IMR-90 (cell line): ENCODE measurements at regions not wholly inside any gene's neighbourhood (a gene's known extent, or its start where the extent isn't known, plus 50 kb on each side); places are given as distances from the start of the nearest gene placed in this dataset.

Source experiments
- ATAC-seq: fragments of 200-7000 bp; cut with Tn5 transposase; 2 replicates; pipeline ENCODE4 v1.9.1; 2020; ENCODE audit warnings: low read depth, mild to moderate bottlenecking, moderate library complexity
- BruUV-seq: library from RNA; stranded (reverse); fragments of 400-500 nt; replicated peaks from 2 replicates; lab custom pipeline; 2021; lab: Mats Ljungman, UMichigan
- CTCF ChIA-PET: fragments of 300-600 bp; formaldehyde crosslinking; extraction: SDS; loops from one replicate; lab custom pipeline; 2021; ENCODE audit warnings: antibody characterized with exemption; lab: Yijun Ruan, JAX
- POLR2A ChIA-PET: fragments of 300-600 bp; sonication (Branson Sonifier 250); formaldehyde crosslinking; loops from one replicate; lab custom pipeline; 2022; ENCODE audit warnings: antibody characterized with exemption; ENCODE audit not compliant: unreplicated experiment; lab: Charles Lee
- DNase-seq: peaks from one replicate; pipeline ENCODE4 v3.0.0; 2013
- H2AFZ ChIP-seq: replicated peaks from 2 replicates; pipeline ENCODE3; 2013; ENCODE audit warnings: low read length, mild to moderate bottlenecking; ENCODE audit not compliant: poor library complexity
- H2AK5ac ChIP-seq: 2 replicates; pipeline ENCODE4 v1.6.1; 2013; ENCODE audit warnings: low read depth, low read length, inconsistent platforms
- H2AK9ac ChIP-seq: replicated peaks from 2 replicates; pipeline ENCODE3; 2013; ENCODE audit warnings: mild to moderate bottlenecking, low read depth, low read length, moderate library complexity; ENCODE audit not compliant: poor library complexity
- H2BK120ac ChIP-seq: 2 replicates; pipeline ENCODE4 v1.6.1; 2013; ENCODE audit warnings: low read depth, low read length, inconsistent platforms
- H2BK15ac ChIP-seq: 3 replicates; pipeline ENCODE4 v1.6.1; 2013; ENCODE audit warnings: low read depth, low read length, inconsistent platforms
- H2BK20ac ChIP-seq: 2 replicates; pipeline ENCODE4 v1.6.1; 2013; ENCODE audit warnings: low read depth, mild to moderate bottlenecking, inconsistent platforms, low read length, moderate library complexity
- H2BK5ac ChIP-seq: 2 replicates; pipeline ENCODE4 v1.6.1; 2013; ENCODE audit warnings: mild to moderate bottlenecking, low read depth, low read length, inconsistent platforms; ENCODE audit not compliant: poor library complexity, severe bottlenecking
- H3K14ac ChIP-seq: replicated peaks from 2 replicates; pipeline ENCODE4 v1.6.1; 2013; ENCODE audit warnings: low read depth, low read length, inconsistent platforms
- H3K18ac ChIP-seq: 2 replicates; pipeline ENCODE4 v1.6.1; 2013; ENCODE audit warnings: low read depth, low read length, control low read depth
- H3K23ac ChIP-seq: 2 replicates; pipeline ENCODE4 v1.6.1; 2013; ENCODE audit warnings: low read depth, low read length, inconsistent platforms
- H3K27ac ChIP-seq: 2 replicates; pipeline ENCODE4 v1.5.1; 2013; ENCODE audit warnings: mild to moderate bottlenecking, control low read depth, low read length; ENCODE audit not compliant: insufficient read depth
- H3K27me3 ChIP-seq: 2 replicates; pipeline ENCODE4 v1.6.1; 2013; ENCODE audit warnings: low read length; ENCODE audit not compliant: control insufficient read depth, insufficient read depth
- H3K36me3 ChIP-seq: 2 replicates; pipeline ENCODE4 v1.6.1; 2013; ENCODE audit warnings: low read length, mixed read lengths; ENCODE audit not compliant: control insufficient read depth, insufficient read depth
- H3K4ac ChIP-seq: 2 replicates; pipeline ENCODE4 v1.6.1; 2013; ENCODE audit warnings: low read depth, low read length, inconsistent platforms
- H3K4me1 ChIP-seq: 2 replicates; pipeline ENCODE4 v1.6.1; 2013; ENCODE audit warnings: low read length, mixed read lengths; ENCODE audit not compliant: control insufficient read depth, insufficient read depth
- H3K4me2 ChIP-seq: 2 replicates; pipeline ENCODE4 v1.6.1; 2013; ENCODE audit warnings: low read depth, mild to moderate bottlenecking, control low read depth, low read length, moderate library complexity
- H3K4me3 ChIP-seq: 2 replicates; pipeline ENCODE4 v1.5.1; 2013; ENCODE audit warnings: low read depth, mild to moderate bottlenecking, control low read depth, low read length, moderate library complexity; ENCODE audit not compliant: insufficient read depth
- H3K56ac ChIP-seq: 2 replicates; pipeline ENCODE4 v1.6.1; 2013; ENCODE audit warnings: low read length, inconsistent platforms; ENCODE audit not compliant: insufficient read depth; ENCODE audit errors: extremely low read depth
- H3K79me1 ChIP-seq, 2 experiments: 2 replicates each; pipeline ENCODE4 v1.6.1; 2013; ENCODE audit warnings: low read length in 2 of 2, inconsistent platforms in 1 of 2, low read depth in 1 of 2
- H3K9ac ChIP-seq: 2 replicates; pipeline ENCODE4 v1.6.1; 2013; ENCODE audit warnings: low read depth, low read length, control low read depth
- H3K9me1 ChIP-seq: 2 replicates; pipeline ENCODE4 v1.6.1; 2013; ENCODE audit warnings: low read length, inconsistent platforms; ENCODE audit not compliant: insufficient read depth
- H3K9me3 ChIP-seq: 2 replicates; pipeline ENCODE4 v1.6.1; 2013; ENCODE audit warnings: low read length; ENCODE audit not compliant: control insufficient read depth, insufficient read depth
- H4K20me1 ChIP-seq: 2 replicates; pipeline ENCODE4 v1.6.1; 2013; ENCODE audit warnings: low read length, inconsistent platforms; ENCODE audit not compliant: insufficient read depth
- H4K5ac ChIP-seq: 2 replicates; pipeline ENCODE4 v1.6.1; 2013; ENCODE audit warnings: mild to moderate bottlenecking, low read depth, low read length, control low read depth
- H4K8ac ChIP-seq, 2 experiments: 2 replicates each; pipeline ENCODE4 v1.6.1; 2013; ENCODE audit warnings: low read depth in 2 of 2, low read length in 2 of 2, control low read depth in 1 of 2, inconsistent platforms in 1 of 2
- H4K91ac ChIP-seq: 2 replicates; pipeline ENCODE4 v1.6.1; 2013; ENCODE audit warnings: low read depth, low read length, inconsistent platforms; ENCODE audit not compliant: insufficient read depth
- CEBPB ChIP-seq: IDR thresholded peaks from 2 replicates; pipeline ENCODE4 v1.6.1; 2012; ENCODE audit warnings: low read depth, low read length, improper control_type of control experiment
- CHD1 ChIP-seq: IDR thresholded peaks from 2 replicates; pipeline ENCODE4 v1.6.1; 2012; ENCODE audit warnings: low read depth, low read length, improper control_type of control experiment
- FOS ChIP-seq: fragments of 150-350 bp; IDR thresholded peaks from 2 replicates; pipeline ENCODE4 v1.6.1; 2016; ENCODE audit warnings: low read depth, low read length
- MAFK ChIP-seq: IDR thresholded peaks from 2 replicates; pipeline ENCODE4 v1.6.1; 2012; ENCODE audit warnings: low read depth, low read length, improper control_type of control experiment
- MAZ ChIP-seq: IDR thresholded peaks from 2 replicates; pipeline ENCODE4 v1.6.1; 2012; ENCODE audit warnings: low read depth, mild to moderate bottlenecking, low read length, improper control_type of control experiment, moderate library complexity, borderline replicate concordance
- MXI1 ChIP-seq: IDR thresholded peaks from 2 replicates; pipeline ENCODE4 v1.6.1; 2012; ENCODE audit warnings: low read depth, mild to moderate bottlenecking, low read length, moderate library complexity, borderline replicate concordance
- NFE2L2 ChIP-seq: fragments of 150-350 bp; IDR thresholded peaks from 2 replicates; pipeline ENCODE4 v1.6.1; 2016; ENCODE audit warnings: low read depth, mild to moderate bottlenecking, low read length
- POLR2A ChIP-seq: IDR thresholded peaks from 2 replicates; pipeline ENCODE4 v1.6.1; 2012; ENCODE audit warnings: mild to moderate bottlenecking, low read depth, low read length
- RAD21 ChIP-seq: IDR thresholded peaks from 2 replicates; pipeline ENCODE4 v1.6.1; 2012; ENCODE audit warnings: low read length, improper control_type of control experiment
- RCOR1 ChIP-seq: IDR thresholded peaks from 2 replicates; pipeline ENCODE4 v1.6.1; 2012; ENCODE audit warnings: mild to moderate bottlenecking, low read length, improper control_type of control experiment; ENCODE audit not compliant: insufficient replicate concordance
- RFX5 ChIP-seq: IDR thresholded peaks from 2 replicates; pipeline ENCODE4 v1.8.0; 2012; ENCODE audit warnings: low read depth, mild to moderate bottlenecking, low read length, moderate library complexity
- SMC3 ChIP-seq: fragments of 150-350 bp; IDR thresholded peaks from 2 replicates; pipeline ENCODE4 v1.6.1; 2016; ENCODE audit warnings: low read depth, mild to moderate bottlenecking, antibody characterized with exemption, low read length, moderate library complexity
- WGBS, 2 experiments: methylation state at CpG; one replicate each; pipeline versions ENCODE4 v1.1.5 to v1.1.7; 2013; ENCODE audit warnings: missing lambda C conversion rate in 2 of 2; ENCODE audit not compliant: insufficient read length in 1 of 2; ENCODE audit errors: extremely low coverage in 2 of 2; 5-methylcytosine and 5-hydroxymethylcytosine counted together
- dilution Hi-C: fragments of 300-500 bp; cut with HindIII; formaldehyde crosslinking; loops from one replicate; pipeline ENCODE4 v1.14.3; 2018; ENCODE audit warnings: low sequenced_read_pairs; ENCODE audit not compliant: unreplicated experiment
- in situ Hi-C: fragments of 300-500 bp; cut with MboI; formaldehyde crosslinking; loops from 3 replicates; pipeline ENCODE4 v1.14.3; 2019; ENCODE audit warnings: low sequenced_read_pairs, inconsistent platforms, mixed read lengths
- intact Hi-C: fragments of 100-400 bp; cut with micrococcal nuclease; formaldehyde crosslinking; loops from 2 replicates; pipeline ENCODE4 v1.10.0; 2022
- TF ChIP-seq, protein P1 (sequence below): fragments of 150-350 bp; IDR thresholded peaks from 2 replicates; pipeline ENCODE4 v1.6.1; 2016; ENCODE audit warnings: low read depth, mild to moderate bottlenecking, low read length, moderate library complexity, borderline replicate concordance
- TF ChIP-seq, protein P2 (sequence below): conservative IDR thresholded peaks from 2 replicates; pipeline ENCODE4 v1.5.1; 2012; ENCODE audit warnings: mild to moderate bottlenecking, low read depth, low read length, improper control_type of control experiment
- TF ChIP-seq, protein P3 (sequence below): fragments of 150-350 bp; IDR thresholded peaks from 2 replicates; pipeline ENCODE4 v1.6.1; 2017; ENCODE audit warnings: mild to moderate bottlenecking, antibody characterized with exemption, low read length, low read depth

DNA sequence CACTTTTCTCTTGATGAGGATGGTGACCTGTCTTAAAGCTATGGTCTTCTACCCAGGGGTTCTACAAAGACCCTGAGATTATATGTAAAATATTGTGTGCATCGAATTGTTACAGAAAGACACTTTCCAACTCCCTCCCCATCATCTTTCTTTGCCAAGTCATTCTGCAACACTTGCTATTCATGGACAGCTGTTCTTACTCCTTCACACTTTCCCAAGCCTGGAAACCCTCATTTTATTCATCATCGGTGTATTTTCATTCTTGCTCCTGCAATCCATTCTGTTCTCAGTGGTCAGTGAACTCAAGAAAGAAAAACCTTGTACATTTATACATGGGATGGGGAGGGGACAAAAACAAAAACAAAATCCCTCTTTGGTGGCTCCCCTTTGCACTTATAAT lies 90.5 kb upstream of the STXBP6 start:
- no peaks in the 10 kb centered on the region for H3K36me3 ChIP-seq
- H2BK15ac ChIP-seq = no peak overlapping the region
- no TSS peak for BruUV-seq
- no peak overlapping the region for H3K4me2 ChIP-seq
- ATAC-seq (no peak), DNase-seq (no peak)
- no peaks in the 10 kb centered on the region for H3K79me1 ChIP-seq
- no peak overlapping the region for H2BK5ac ChIP-seq
- intact Hi-C loops (loop anchor here (5.0 kb wide), 1 partner anchor 423 kb away; no protein-coding TSS in a partner anchor), in situ Hi-C loops (no loop called here), dilution Hi-C loops (no loop called here)
- no peak overlapping the region for H2BK120ac ChIP-seq
- H3K27me3 ChIP-seq = peaks cover 2% of the 10 kb centered on the region
- no peak overlapping the region for H3K4me3 ChIP-seq
- no peak overlapping the region for H3K27ac ChIP-seq
- H2BK20ac ChIP-seq = no peak overlapping the region
- H3K9ac ChIP-seq = no peak overlapping the region
- no peak for TF ChIP-seq FOS
- TF ChIP-seq SMC3 = no peak
- TF ChIP-seq MAZ = no peak
- TF ChIP-seq, protein P1, sequence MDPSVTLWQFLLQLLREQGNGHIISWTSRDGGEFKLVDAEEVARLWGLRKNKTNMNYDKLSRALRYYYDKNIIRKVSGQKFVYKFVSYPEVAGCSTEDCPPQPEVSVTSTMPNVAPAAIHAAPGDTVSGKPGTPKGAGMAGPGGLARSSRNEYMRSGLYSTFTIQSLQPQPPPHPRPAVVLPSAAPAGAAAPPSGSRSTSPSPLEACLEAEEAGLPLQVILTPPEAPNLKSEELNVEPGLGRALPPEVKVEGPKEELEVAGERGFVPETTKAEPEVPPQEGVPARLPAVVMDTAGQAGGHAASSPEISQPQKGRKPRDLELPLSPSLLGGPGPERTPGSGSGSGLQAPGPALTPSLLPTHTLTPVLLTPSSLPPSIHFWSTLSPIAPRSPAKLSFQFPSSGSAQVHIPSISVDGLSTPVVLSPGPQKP = no peak
- no peak for TF ChIP-seq RAD21
- no peak for TF ChIP-seq CHD1
- TF ChIP-seq CEBPB = no peak
- no peak for TF ChIP-seq POLR2A
- no peak for TF ChIP-seq MXI1
- TF ChIP-seq NFE2L2 = no peak
- TF ChIP-seq, protein P2, sequence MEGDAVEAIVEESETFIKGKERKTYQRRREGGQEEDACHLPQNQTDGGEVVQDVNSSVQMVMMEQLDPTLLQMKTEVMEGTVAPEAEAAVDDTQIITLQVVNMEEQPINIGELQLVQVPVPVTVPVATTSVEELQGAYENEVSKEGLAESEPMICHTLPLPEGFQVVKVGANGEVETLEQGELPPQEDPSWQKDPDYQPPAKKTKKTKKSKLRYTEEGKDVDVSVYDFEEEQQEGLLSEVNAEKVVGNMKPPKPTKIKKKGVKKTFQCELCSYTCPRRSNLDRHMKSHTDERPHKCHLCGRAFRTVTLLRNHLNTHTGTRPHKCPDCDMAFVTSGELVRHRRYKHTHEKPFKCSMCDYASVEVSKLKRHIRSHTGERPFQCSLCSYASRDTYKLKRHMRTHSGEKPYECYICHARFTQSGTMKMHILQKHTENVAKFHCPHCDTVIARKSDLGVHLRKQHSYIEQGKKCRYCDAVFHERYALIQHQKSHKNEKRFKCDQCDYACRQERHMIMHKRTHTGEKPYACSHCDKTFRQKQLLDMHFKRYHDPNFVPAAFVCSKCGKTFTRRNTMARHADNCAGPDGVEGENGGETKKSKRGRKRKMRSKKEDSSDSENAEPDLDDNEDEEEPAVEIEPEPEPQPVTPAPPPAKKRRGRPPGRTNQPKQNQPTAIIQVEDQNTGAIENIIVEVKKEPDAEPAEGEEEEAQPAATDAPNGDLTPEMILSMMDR = no peak
- no peak for TF ChIP-seq RFX5
- no peak for TF ChIP-seq MAFK
- TF ChIP-seq, protein P3, sequence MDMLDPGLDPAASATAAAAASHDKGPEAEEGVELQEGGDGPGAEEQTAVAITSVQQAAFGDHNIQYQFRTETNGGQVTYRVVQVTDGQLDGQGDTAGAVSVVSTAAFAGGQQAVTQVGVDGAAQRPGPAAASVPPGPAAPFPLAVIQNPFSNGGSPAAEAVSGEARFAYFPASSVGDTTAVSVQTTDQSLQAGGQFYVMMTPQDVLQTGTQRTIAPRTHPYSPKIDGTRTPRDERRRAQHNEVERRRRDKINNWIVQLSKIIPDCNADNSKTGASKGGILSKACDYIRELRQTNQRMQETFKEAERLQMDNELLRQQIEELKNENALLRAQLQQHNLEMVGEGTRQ = no peak
- TF ChIP-seq RCOR1 = no peak
- H3K9me1 ChIP-seq = no peaks in the 10 kb centered on the region
- no peak overlapping the region for H3K14ac ChIP-seq
- no peaks in the 10 kb centered on the region for H3K9me3 ChIP-seq
- H3K4me1 ChIP-seq = no peaks in the 10 kb centered on the region
- H4K20me1 ChIP-seq = no peaks in the 10 kb centered on the region
- no peak overlapping the region for H3K4ac ChIP-seq
- H4K8ac ChIP-seq = no peak overlapping the region
- ChIA-PET POLR2A (no interaction called here), CTCF (no interaction called here)
- no peak overlapping the region for H2AFZ ChIP-seq
- H3K56ac ChIP-seq = no peak overlapping the region
- no CpG with 5 or more reads among the region's 2 CpGs for WGBS, 2 experiments
- no peak overlapping the region for H3K23ac ChIP-seq
- H4K5ac ChIP-seq = no peak overlapping the region
- no peak overlapping the region for H4K91ac ChIP-seq
- H3K18ac ChIP-seq = no peak overlapping the region
- H2AK5ac ChIP-seq = no peak overlapping the region
- H2AK9ac ChIP-seq = no peak overlapping the region
